Caco-2 (cell line): ENCODE measurements at regions not wholly inside any gene's neighbourhood (a gene's known extent, or its start where the extent isn't known, plus 50 kb on each side); places are given as distances from the start of the nearest gene placed in this dataset.
"Not testable (repeated sequence)": the region's sequence is repeated elsewhere in the genome, so short reads cannot be mapped to it uniquely, and the experiment has no call there.

Source experiments
- BruUV-seq: library from RNA; stranded (reverse); fragments of 400-500 nt; replicated peaks from 2 replicates; lab custom pipeline; 2021; lab: Mats Ljungman, UMichigan
- CTCF ChIA-PET: fragments of 300-600 bp; sonication (Branson Sonifier 250); formaldehyde crosslinking; loops from one replicate; lab custom pipeline; 2022; ENCODE audit warnings: antibody characterized with exemption; lab: Charles Lee
- POLR2A ChIA-PET: fragments of 300-600 bp; sonication (Branson Sonifier 250); formaldehyde crosslinking; loops from one replicate; lab custom pipeline; 2022; ENCODE audit warnings: antibody characterized with exemption; lab: Charles Lee
- DNase-seq, 2 experiments: peaks; one replicate each; pipeline versions ENCODE4 v3.0.0 to v3.0.0-alpha.2; 2020 to 2022
- H3K27me3 ChIP-seq: replicated peaks from 2 replicates; pipeline ENCODE4 v1.6.0; 2011; ENCODE audit warnings: low read length; ENCODE audit not compliant: control insufficient read depth, insufficient read depth
- H3K36me3 ChIP-seq: 2 replicates; pipeline ENCODE4 v1.5.1; 2011; ENCODE audit warnings: low read length; ENCODE audit not compliant: control insufficient read depth, insufficient read depth
- H3K4me1 ChIP-seq: fragments of 250-450 bp; sonication (Bioruptor Pico); 2 replicates; pipeline ENCODE4 v1.5.1; 2020; ENCODE audit warnings: mild to moderate bottlenecking
- H3K4me3 ChIP-seq: 2 replicates; pipeline ENCODE4 v1.5.1; 2011; ENCODE audit warnings: low read depth, mild to moderate bottlenecking, control low read depth, low read length
- H3K9me3 ChIP-seq: fragments of 250-450 bp; sonication (Bioruptor Pico); 2 replicates; pipeline ENCODE4 v1.5.1; 2020; ENCODE audit warnings: mild to moderate bottlenecking, moderate library complexity
- H3K27ac Mint-ChIP-seq: one replicate; pipeline ENCODE4 v1.8.0; 2022; ENCODE audit warnings: mixed read lengths; ENCODE audit not compliant: unreplicated experiment
- H3K27me3 Mint-ChIP-seq: one replicate; pipeline ENCODE4 v1.8.0; 2022; ENCODE audit warnings: mixed read lengths; ENCODE audit not compliant: insufficient read depth, unreplicated experiment
- H3K36me3 Mint-ChIP-seq: one replicate; pipeline ENCODE4 v1.8.0; 2022; ENCODE audit warnings: mild to moderate bottlenecking, mixed read lengths; ENCODE audit not compliant: insufficient read depth, unreplicated experiment
- H3K4me1 Mint-ChIP-seq: one replicate; pipeline ENCODE4 v1.8.0; 2022; ENCODE audit warnings: low read depth, mixed read lengths; ENCODE audit not compliant: unreplicated experiment
- H3K4me3 Mint-ChIP-seq: one replicate; pipeline ENCODE4 v1.8.0; 2022; ENCODE audit warnings: mild to moderate bottlenecking, moderate library complexity, mixed read lengths; ENCODE audit not compliant: unreplicated experiment
- H3K9me3 Mint-ChIP-seq: one replicate; pipeline ENCODE4 v1.8.0; 2022; ENCODE audit warnings: mixed read lengths; ENCODE audit not compliant: unreplicated experiment
- CTCF ChIP-seq, 2 experiments: fragments of 200-600 bp in 1 of 2; IDR thresholded peaks; 1 replicate in 1 of 2; 2 replicates in 1 of 2; pipeline versions ENCODE4 v1.5.1 to v1.8.0; 2011 to 2022; ENCODE audit warnings: antibody characterized with exemption in 1 of 2, control low read depth in 1 of 2, inconsistent platforms in 1 of 2, low read depth in 1 of 2, low read length in 1 of 2, mild to moderate bottlenecking in 1 of 2, moderate library complexity in 1 of 2; ENCODE audit not compliant: insufficient read depth in 1 of 2, severe bottlenecking in 1 of 2, unreplicated experiment in 1 of 2
- intact Hi-C: fragments of 100-400 bp; cut with micrococcal nuclease; formaldehyde crosslinking; loops from one replicate; pipeline ENCODE4 v1.10.0; 2022; ENCODE audit not compliant: unreplicated experiment

GRCh38 chrX:107374831-107375230 lies 74.6 kb upstream of the FRMPD3 start:
- Histone ChIP-seq H3K36me3 (no peaks in the 10 kb centered on the region), H3K4me1 (no peaks in the 10 kb centered on the region), H3K9me3 (no peaks in the 10 kb centered on the region), H3K27me3 (no peaks in the 10 kb centered on the region), H3K4me3 (no peak overlapping the region)
- no TSS peak for BruUV-seq
- DNase-seq: no peak
- intact Hi-C loops: no loop called here
- no peaks in the 10 kb centered on the region for H3K36me3 Mint-ChIP-seq
- POLR2A ChIA-PET: no interaction called here
- H3K27me3 Mint-ChIP-seq: no peaks in the 10 kb centered on the region
- peaks cover 5% of the 10 kb centered on the region for H3K4me1 Mint-ChIP-seq
- H3K4me3 Mint-ChIP-seq: no peak overlapping the region
- no peaks in the 10 kb centered on the region for H3K9me3 Mint-ChIP-seq
- no peak for TF ChIP-seq CTCF (IDR thresholded peaks at IDR 0.05; ENCODE audit: insufficient read depth in 1 of 2, low read depth in 1 of 2, low read length in 1 of 2, severe bottlenecking in 1 of 2, unreplicated experiment in 1 of 2)
- CTCF ChIA-PET: no interaction called here
- no peak overlapping the region for H3K27ac Mint-ChIP-seq

- H3K36me3 ChIP-seq, BruUV-seq, DNase-seq, CTCF ChIA-PET, H3K4me3 Mint-ChIP-seq, H3K36me3 Mint-ChIP-seq, H3K27ac Mint-ChIP-seq, H3K27me3 Mint-ChIP-seq, H3K4me3 ChIP-seq, H3K4me1 ChIP-seq, intact Hi-C loops, H3K9me3 ChIP-seq, POLR2A ChIA-PET, H3K27me3 ChIP-seq: not testable (repeated sequence)
- peaks cover 15% of the 10 kb centered on the region for H3K4me1 Mint-ChIP-seq
- peaks cover 10% of the 10 kb centered on the region for H3K9me3 Mint-ChIP-seq
Measured at GRCh38 chrX:107376186-107376585, 73.3 kb upstream of the FRMPD3 start.

- no TSS peak for BruUV-seq
- H3K4me3 Mint-ChIP-seq: no peak overlapping the region
- Histone ChIP-seq H3K9me3 (no peaks in the 10 kb centered on the region), H3K4me1 (no peaks in the 10 kb centered on the region), H3K36me3 (no peaks in the 10 kb centered on the region), H3K4me3 (no peak overlapping the region), H3K27me3 (no peaks in the 10 kb centered on the region)
- intact Hi-C loops: no loop called here
- ChIA-PET CTCF (no interaction called here), POLR2A (no interaction called here)
- H3K36me3 Mint-ChIP-seq: no peaks in the 10 kb centered on the region
- DNase-seq: no peak
- H3K27ac Mint-ChIP-seq: no peak overlapping the region
- TF ChIP-seq CTCF (IDR thresholded peaks at IDR 0.05; ENCODE audit: insufficient read depth in 1 of 2, low read depth in 1 of 2, low read length in 1 of 2, severe bottlenecking in 1 of 2, unreplicated experiment in 1 of 2): no peak
- H3K27me3 Mint-ChIP-seq: no peaks in the 10 kb centered on the region
- peaks cover 14% of the 10 kb centered on the region for H3K4me1 Mint-ChIP-seq
- peaks cover 10% of the 10 kb centered on the region for H3K9me3 Mint-ChIP-seq
Measured at GRCh38 chrX:107384397-107385105, 64.9 kb upstream of the FRMPD3 start.
